ENCODE measurements at regions not wholly inside any gene's neighbourhood (a gene's known extent, or its start where the extent isn't known, plus 50 kb on each side); places are given as distances from the start of the nearest gene placed in this dataset.

GRCh38 chr6:81984599-81984998 is 232.1 kb upstream of the TENT5A start:
- no peak overlapping the region for H3K27ac ChIP-seq (ENCODE audit: low read depth, low read length)
- no CpG with 5 or more reads among the region's 1 CpG for whole genome bisulfite sequencing (ENCODE audit: insufficient coverage)
- H3K4me1 ChIP-seq (ENCODE audit: control insufficient read depth, insufficient read depth, low read length): no peaks in the 10 kb centered on the region
- no peak overlapping the region for H3K4me3 ChIP-seq (ENCODE audit: low read depth, low read length)
- H3K27me3 ChIP-seq (ENCODE audit: control insufficient read depth, insufficient read depth, low read length): no peaks in the 10 kb centered on the region
- H3K9me3 ChIP-seq (ENCODE audit: control insufficient read depth, insufficient read depth, low read length): no peaks in the 10 kb centered on the region
- H3K36me3 ChIP-seq (ENCODE audit: control insufficient read depth, insufficient read depth, low read length): no peaks in the 10 kb centered on the region
- no peak for DNase-seq (ENCODE audit: low read depth in 4 of 6, low spot score in 6 of 6)

- no peak overlapping the region for H3K4me3 ChIP-seq (ENCODE audit: low read depth, low read length)
- no peak overlapping the region for H3K27ac ChIP-seq (ENCODE audit: low read depth, low read length)
- no peaks in the 10 kb centered on the region for H3K4me1 ChIP-seq (ENCODE audit: control insufficient read depth, insufficient read depth, low read length)
- no CpG with 5 or more reads among the region's 1 CpG for WGBS (ENCODE audit: insufficient coverage)
- no peaks in the 10 kb centered on the region for H3K9me3 ChIP-seq (ENCODE audit: control insufficient read depth, insufficient read depth, low read length)
- no peak for DNase-seq (ENCODE audit: low read depth in 4 of 6, low spot score in 6 of 6)
- H3K27me3 ChIP-seq (ENCODE audit: control insufficient read depth, insufficient read depth, low read length): no peaks in the 10 kb centered on the region
- no peaks in the 10 kb centered on the region for H3K36me3 ChIP-seq (ENCODE audit: control insufficient read depth, insufficient read depth, low read length)
These were observed 229.3 kb upstream of the TENT5A start for GRCh38 chr6:81981812-81982211.

- no peaks in the 10 kb centered on the region for H3K36me3 ChIP-seq (ENCODE audit: control insufficient read depth, insufficient read depth, low read length)
- H3K27ac ChIP-seq (ENCODE audit: low read depth, low read length): no peak overlapping the region
- H3K27me3 ChIP-seq (ENCODE audit: control insufficient read depth, insufficient read depth, low read length): no peaks in the 10 kb centered on the region
- no peak overlapping the region for H3K4me3 ChIP-seq (ENCODE audit: low read depth, low read length)
- no peaks in the 10 kb centered on the region for H3K4me1 ChIP-seq (ENCODE audit: control insufficient read depth, insufficient read depth, low read length)
- no peaks in the 10 kb centered on the region for H3K9me3 ChIP-seq (ENCODE audit: control insufficient read depth, insufficient read depth, low read length)
- WGBS (ENCODE audit: insufficient coverage): no CpG with 5 or more reads among the region's 1 CpG
- DNase-seq (ENCODE audit: low read depth in 4 of 6, low spot score in 6 of 6): no peak
These were observed 227.3 kb upstream of the TENT5A start for GRCh38 chr6:81979767-81980166.

GRCh38 chr6:81979329-81979728 is 226.8 kb upstream of the TENT5A start:
- H3K4me1 ChIP-seq (ENCODE audit: control insufficient read depth, insufficient read depth, low read length): no peaks in the 10 kb centered on the region
- DNase-seq (ENCODE audit: low read depth in 4 of 6, low spot score in 6 of 6): no peak
- no peak overlapping the region for H3K27ac ChIP-seq (ENCODE audit: low read depth, low read length)
- no peaks in the 10 kb centered on the region for H3K27me3 ChIP-seq (ENCODE audit: control insufficient read depth, insufficient read depth, low read length)
- no peaks in the 10 kb centered on the region for H3K9me3 ChIP-seq (ENCODE audit: control insufficient read depth, insufficient read depth, low read length)
- no peak overlapping the region for H3K4me3 ChIP-seq (ENCODE audit: low read depth, low read length)
- H3K36me3 ChIP-seq (ENCODE audit: control insufficient read depth, insufficient read depth, low read length): no peaks in the 10 kb centered on the region

- Histone ChIP-seq H3K4me1 (ENCODE audit: control insufficient read depth, insufficient read depth, low read length) (no peaks in the 10 kb centered on the region), H3K36me3 (ENCODE audit: control insufficient read depth, insufficient read depth, low read length) (no peaks in the 10 kb centered on the region), H3K9me3 (ENCODE audit: control insufficient read depth, insufficient read depth, low read length) (no peaks in the 10 kb centered on the region), H3K27me3 (ENCODE audit: control insufficient read depth, insufficient read depth, low read length) (no peaks in the 10 kb centered on the region), H3K4me3 (ENCODE audit: low read depth, low read length) (no peak overlapping the region), H3K27ac (ENCODE audit: low read depth, low read length) (no peak overlapping the region)
- DNase-seq (ENCODE audit: low read depth in 4 of 6, low spot score in 6 of 6): no peak
- no CpG with 5 or more reads among the region's 3 CpGs for WGBS (ENCODE audit: insufficient coverage)
These were observed 225.7 kb upstream of the TENT5A start for GRCh38 chr6:81978230-81978629.

GRCh38 chr6:81977486-81977885 is 225.0 kb upstream of the TENT5A start:
- no peak for DNase-seq (ENCODE audit: low read depth in 4 of 6, low spot score in 6 of 6)
- H3K4me3 ChIP-seq (ENCODE audit: low read depth, low read length): no peak overlapping the region
- no peaks in the 10 kb centered on the region for H3K27me3 ChIP-seq (ENCODE audit: control insufficient read depth, insufficient read depth, low read length)
- H3K4me1 ChIP-seq (ENCODE audit: control insufficient read depth, insufficient read depth, low read length): no peaks in the 10 kb centered on the region
- H3K9me3 ChIP-seq (ENCODE audit: control insufficient read depth, insufficient read depth, low read length): no peaks in the 10 kb centered on the region
- no CpG with 5 or more reads among the region's 2 CpGs for WGBS (ENCODE audit: insufficient coverage)
- H3K36me3 ChIP-seq (ENCODE audit: control insufficient read depth, insufficient read depth, low read length): no peaks in the 10 kb centered on the region
- H3K27ac ChIP-seq (ENCODE audit: low read depth, low read length): no peak overlapping the region

GRCh38 chr6:81969814-81970213 is 217.3 kb upstream of the TENT5A start:
- no peak for DNase-seq (ENCODE audit: low read depth in 4 of 6, low spot score in 6 of 6)
- no peaks in the 10 kb centered on the region for H3K4me1 ChIP-seq (ENCODE audit: control insufficient read depth, insufficient read depth, low read length)
- WGBS (ENCODE audit: insufficient coverage): 85% methylated on average over 16 of the region's 16 CpGs
- H3K27ac ChIP-seq (ENCODE audit: low read depth, low read length): no peak overlapping the region
- no peaks in the 10 kb centered on the region for H3K9me3 ChIP-seq (ENCODE audit: control insufficient read depth, insufficient read depth, low read length)
- no peaks in the 10 kb centered on the region for H3K36me3 ChIP-seq (ENCODE audit: control insufficient read depth, insufficient read depth, low read length)
- H3K4me3 ChIP-seq (ENCODE audit: low read depth, low read length): no peak overlapping the region
- no peaks in the 10 kb centered on the region for H3K27me3 ChIP-seq (ENCODE audit: control insufficient read depth, insufficient read depth, low read length)

GRCh38 chr6:81969011-81969410 is 216.5 kb upstream of the TENT5A start:
- no peak for DNase-seq (ENCODE audit: low read depth in 4 of 6, low spot score in 6 of 6)
- H3K27me3 ChIP-seq (ENCODE audit: control insufficient read depth, insufficient read depth, low read length): no peaks in the 10 kb centered on the region
- no peaks in the 10 kb centered on the region for H3K4me1 ChIP-seq (ENCODE audit: control insufficient read depth, insufficient read depth, low read length)
- H3K9me3 ChIP-seq (ENCODE audit: control insufficient read depth, insufficient read depth, low read length): no peaks in the 10 kb centered on the region
- H3K4me3 ChIP-seq (ENCODE audit: low read depth, low read length): no peak overlapping the region
- H3K36me3 ChIP-seq (ENCODE audit: control insufficient read depth, insufficient read depth, low read length): no peaks in the 10 kb centered on the region
- H3K27ac ChIP-seq (ENCODE audit: low read depth, low read length): no peak overlapping the region
- WGBS (ENCODE audit: insufficient coverage): 93% methylated on average over 2 of the region's 2 CpGs

- no peak overlapping the region for H3K27ac ChIP-seq (ENCODE audit: low read depth, low read length)
- no peaks in the 10 kb centered on the region for H3K4me1 ChIP-seq (ENCODE audit: control insufficient read depth, insufficient read depth, low read length)
- no peaks in the 10 kb centered on the region for H3K27me3 ChIP-seq (ENCODE audit: control insufficient read depth, insufficient read depth, low read length)
- no peaks in the 10 kb centered on the region for H3K9me3 ChIP-seq (ENCODE audit: control insufficient read depth, insufficient read depth, low read length)
- WGBS (ENCODE audit: insufficient coverage): no CpG with 5 or more reads among the region's 2 CpGs
- no peak for DNase-seq (ENCODE audit: low read depth in 4 of 6, low spot score in 6 of 6)
- H3K4me3 ChIP-seq (ENCODE audit: low read depth, low read length): no peak overlapping the region
- no peaks in the 10 kb centered on the region for H3K36me3 ChIP-seq (ENCODE audit: control insufficient read depth, insufficient read depth, low read length)
These were observed 214.5 kb upstream of the TENT5A start for GRCh38 chr6:81966968-81967367.

- H3K4me3 ChIP-seq (ENCODE audit: low read depth, low read length): no peak overlapping the region
- H3K9me3 ChIP-seq (ENCODE audit: control insufficient read depth, insufficient read depth, low read length): no peaks in the 10 kb centered on the region
- H3K27ac ChIP-seq (ENCODE audit: low read depth, low read length): no peak overlapping the region
- 91% methylated on average over 1 of the region's 3 CpGs for WGBS (ENCODE audit: insufficient coverage)
- no peak for DNase-seq (ENCODE audit: low read depth in 4 of 6, low spot score in 6 of 6)
- H3K36me3 ChIP-seq (ENCODE audit: control insufficient read depth, insufficient read depth, low read length): no peaks in the 10 kb centered on the region
- no peaks in the 10 kb centered on the region for H3K27me3 ChIP-seq (ENCODE audit: control insufficient read depth, insufficient read depth, low read length)
- H3K4me1 ChIP-seq (ENCODE audit: control insufficient read depth, insufficient read depth, low read length): no peaks in the 10 kb centered on the region
These were observed 209.7 kb upstream of the TENT5A start for GRCh38 chr6:81962198-81962597.

Measured in spinal cord (tissue), 9 donors.